Gastroesophageal sphincter (tissue), 4 donors: ENCODE measurements at regions not wholly inside any gene's neighbourhood (a gene's known extent, or its start where the extent isn't known, plus 50 kb on each side); places are given as distances from the start of the nearest gene placed in this dataset.

ENCODE experiments used
- ATAC-seq: fragments of 150-250 bp; one replicate; pipeline ENCODE4 v1.9.1; 2016; ENCODE audit warnings: mild to moderate bottlenecking, moderate library complexity
- H3K27ac ChIP-seq, 4 donors: fragments of 200-600 bp; sonication (generic) in 3 of 4; 1 replicate in 3 of 4; 2 replicates in 1 of 4; pipeline ENCODE4 v1.5.1; 2016 to 2019
- H3K27me3 ChIP-seq: fragments of 200-600 bp; sonication (generic); one replicate; pipeline ENCODE4 v1.5.1; 2019
- H3K36me3 ChIP-seq, 2 donors: fragments of 200-600 bp; sonication (generic); one replicate each; pipeline ENCODE4 v1.5.1; 2019; ENCODE audit warnings: control low read depth in 1 of 2
- H3K4me1 ChIP-seq, 3 donors: fragments of 200-600 bp; sonication (generic); 1 replicate in 2 of 3; 2 replicates in 1 of 3; pipeline ENCODE4 v1.5.1; 2016 to 2019; ENCODE audit warnings: control low read depth in 2 of 3
- H3K4me3 ChIP-seq, 2 donors: fragments of 200-600 bp; sonication (generic); one replicate each; pipeline ENCODE4 v1.5.1; 2019; ENCODE audit warnings: mild to moderate bottlenecking in 1 of 2, moderate library complexity in 1 of 2
- H3K9me3 ChIP-seq, 3 donors: fragments of 200-600 bp; sonication (generic); one replicate each; pipeline ENCODE4 v1.5.1; 2017 to 2019; ENCODE audit warnings: control low read depth in 2 of 3
- EP300 ChIP-seq: sonication (generic); formaldehyde crosslinking; IDR thresholded peaks from one replicate; pipeline ENCODE4 v1.6.1; 2017; ENCODE audit warnings: antibody characterized with exemption, mild to moderate bottlenecking
- POLR2A ChIP-seq, 2 donors: fragments of 450-650 bp; IDR thresholded peaks; one replicate each; pipeline ENCODE4 v1.6.1; 2017; ENCODE audit warnings: antibody characterized with exemption in 2 of 2, mild to moderate bottlenecking in 2 of 2, moderate library complexity in 1 of 2
- POLR2AphosphoS5 ChIP-seq: sonication (generic); formaldehyde crosslinking; IDR thresholded peaks from one replicate; pipeline ENCODE4 v1.6.1; 2017; ENCODE audit warnings: antibody characterized with exemption
- WGBS, 2 donors: methylation state at CpG; one replicate each; pipeline ENCODE4 v1.1.5; 2018; ENCODE audit warnings: low coverage in 1 of 2; 5-methylcytosine and 5-hydroxymethylcytosine counted together
- TF ChIP-seq, protein P1 (sequence below), 4 experiments: fragments of 200-600 bp in 2 of 4; fragments of 450-650 bp in 2 of 4; sonication (generic) in 1 of 4; IDR thresholded peaks; one replicate each; pipeline ENCODE4 v1.5.1; 2017 to 2019; ENCODE audit warnings: antibody characterized with exemption in 4 of 4, mild to moderate bottlenecking in 2 of 4, moderate library complexity in 2 of 4

DNA sequence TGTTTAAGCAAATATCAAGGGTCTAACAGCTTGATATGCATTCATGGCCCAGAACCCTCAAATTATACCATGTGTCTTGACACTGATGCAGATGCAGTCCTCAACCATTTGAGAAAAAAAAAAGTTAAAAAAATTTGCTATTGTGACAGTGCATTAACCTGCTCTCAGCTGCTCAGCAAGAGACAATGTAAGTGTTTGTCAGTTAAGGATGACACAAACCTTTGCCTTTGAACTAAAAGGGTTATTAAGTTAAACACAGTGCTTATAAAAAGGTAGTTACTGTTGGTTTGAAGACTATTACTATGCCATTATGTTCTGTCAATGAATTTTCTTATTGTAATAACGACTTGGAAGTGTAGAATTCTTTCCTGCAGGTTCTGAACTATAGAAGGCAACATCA lies 655.6 kb upstream of the NEGR1 start:
- H3K27me3 ChIP-seq: no peaks in the 10 kb centered on the region
- TF ChIP-seq EP300 (no peak), POLR2A (IDR thresholded peaks at IDR 0.05) (no peak), POLR2AphosphoS5 (no peak)
- TF ChIP-seq, protein P1, sequence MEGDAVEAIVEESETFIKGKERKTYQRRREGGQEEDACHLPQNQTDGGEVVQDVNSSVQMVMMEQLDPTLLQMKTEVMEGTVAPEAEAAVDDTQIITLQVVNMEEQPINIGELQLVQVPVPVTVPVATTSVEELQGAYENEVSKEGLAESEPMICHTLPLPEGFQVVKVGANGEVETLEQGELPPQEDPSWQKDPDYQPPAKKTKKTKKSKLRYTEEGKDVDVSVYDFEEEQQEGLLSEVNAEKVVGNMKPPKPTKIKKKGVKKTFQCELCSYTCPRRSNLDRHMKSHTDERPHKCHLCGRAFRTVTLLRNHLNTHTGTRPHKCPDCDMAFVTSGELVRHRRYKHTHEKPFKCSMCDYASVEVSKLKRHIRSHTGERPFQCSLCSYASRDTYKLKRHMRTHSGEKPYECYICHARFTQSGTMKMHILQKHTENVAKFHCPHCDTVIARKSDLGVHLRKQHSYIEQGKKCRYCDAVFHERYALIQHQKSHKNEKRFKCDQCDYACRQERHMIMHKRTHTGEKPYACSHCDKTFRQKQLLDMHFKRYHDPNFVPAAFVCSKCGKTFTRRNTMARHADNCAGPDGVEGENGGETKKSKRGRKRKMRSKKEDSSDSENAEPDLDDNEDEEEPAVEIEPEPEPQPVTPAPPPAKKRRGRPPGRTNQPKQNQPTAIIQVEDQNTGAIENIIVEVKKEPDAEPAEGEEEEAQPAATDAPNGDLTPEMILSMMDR (IDR thresholded peaks at IDR 0.05): no peak
- 10 to 36% methylated on average over 1 of the region's 1 CpG for WGBS, 2 donors
- H3K4me1 ChIP-seq: no peaks in the 10 kb centered on the region
- no peaks in the 10 kb centered on the region for H3K9me3 ChIP-seq
- no peak overlapping the region for H3K27ac ChIP-seq
- no peak for ATAC-seq
- H3K36me3 ChIP-seq: no peaks in the 10 kb centered on the region
- H3K4me3 ChIP-seq: no peak overlapping the region

DNA sequence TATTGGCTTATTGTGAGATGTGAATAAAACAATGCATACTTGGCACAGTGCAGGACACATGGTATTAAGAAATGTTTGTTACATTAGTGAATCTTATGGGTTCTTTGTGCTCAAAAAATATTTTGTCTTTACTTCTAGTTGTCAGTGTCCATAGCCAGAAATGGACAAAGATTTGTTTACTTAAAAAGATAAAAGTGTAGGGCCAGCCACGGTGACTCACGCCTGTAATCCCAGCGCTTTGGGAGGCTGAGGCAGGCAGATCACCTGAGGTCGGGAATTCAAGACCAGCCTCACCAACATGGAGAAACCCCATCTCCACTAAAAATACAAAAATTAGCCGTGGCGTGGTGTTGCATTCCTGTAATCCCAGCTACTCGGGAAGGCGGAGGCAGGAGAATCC lies 654.6 kb upstream of the NEGR1 start:
- Histone ChIP-seq H3K27me3 (no peaks in the 10 kb centered on the region), H3K9me3 (peaks cover 0 to 7% (median 0%) of the 10 kb centered on the region in 3 donors), H3K27ac (no peak overlapping the region), H3K4me3 (no peak overlapping the region), H3K4me1 (no peaks in the 10 kb centered on the region), H3K36me3 (no peaks in the 10 kb centered on the region)
- no peak for ATAC-seq
- WGBS, 2 donors: 87 to 88% methylated on average over 8 of the region's 8 CpGs
- TF ChIP-seq POLR2AphosphoS5 (no peak), EP300 (no peak), POLR2A (IDR thresholded peaks at IDR 0.05) (no peak)
- TF ChIP-seq, protein P1 (IDR thresholded peaks at IDR 0.05): no peak

DNA sequence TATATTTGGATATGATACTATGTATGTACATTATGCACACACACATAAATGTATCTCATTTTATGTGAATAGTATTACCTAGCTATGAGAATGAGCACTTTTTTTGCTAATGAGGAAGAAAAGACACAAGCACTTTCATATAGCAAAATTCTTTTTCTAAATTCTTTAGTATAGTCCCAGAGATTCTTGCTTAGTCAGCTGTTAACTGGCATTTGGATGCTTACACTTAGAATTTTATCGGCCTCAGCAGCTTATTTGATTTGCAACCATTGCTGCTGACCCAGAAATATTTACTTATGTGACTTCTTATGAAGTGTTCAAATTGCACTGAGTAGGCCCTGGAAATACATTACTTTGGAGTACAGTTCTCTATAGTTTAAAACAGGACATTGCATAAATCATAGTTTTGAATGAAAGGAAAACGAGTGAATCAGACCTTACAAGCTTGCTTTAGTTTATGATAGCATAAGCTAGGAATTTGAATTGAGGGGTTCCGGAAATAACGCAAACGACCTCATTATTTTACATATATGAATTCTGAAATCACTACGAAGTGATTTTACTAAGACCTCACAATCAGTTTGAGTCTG lies 653.9 kb upstream of the NEGR1 start:
- Histone ChIP-seq H3K27me3 (no peaks in the 10 kb centered on the region), H3K27ac (no peak overlapping the region), H3K9me3 (peaks cover 0 to 7% (median 0%) of the 10 kb centered on the region in 3 donors), H3K4me3 (no peak overlapping the region), H3K4me1 (no peaks in the 10 kb centered on the region), H3K36me3 (no peaks in the 10 kb centered on the region)
- TF ChIP-seq EP300: no peak
- no peak for TF ChIP-seq POLR2A (IDR thresholded peaks at IDR 0.05)
- no peak for TF ChIP-seq POLR2AphosphoS5
- ATAC-seq: no peak
- WGBS, 2 donors: 84 to 86% methylated on average over 5 to 6 of the region's 6 CpGs

DNA sequence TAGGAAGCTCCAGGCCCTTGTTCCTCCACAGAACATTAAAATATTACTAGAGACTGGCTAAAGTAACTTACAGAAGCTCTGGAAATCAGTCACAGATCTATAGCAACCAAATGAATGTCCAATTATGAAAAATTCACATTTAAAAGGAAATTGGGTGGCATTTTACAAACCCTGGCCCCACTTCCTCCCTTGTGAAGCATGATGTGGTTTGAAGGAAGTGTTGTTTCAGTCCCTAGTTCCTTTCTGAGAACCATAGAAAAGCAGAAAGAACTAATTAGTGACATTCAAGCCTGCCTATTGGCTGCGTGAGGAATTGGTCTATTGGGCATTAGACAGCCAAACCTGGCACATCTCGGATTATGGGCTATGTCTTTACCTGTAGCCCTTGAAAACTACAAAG lies 649.7 kb upstream of the NEGR1 start:
- no peaks in the 10 kb centered on the region for H3K36me3 ChIP-seq
- ATAC-seq: no peak
- H3K4me3 ChIP-seq: no peak overlapping the region
- H3K9me3 ChIP-seq: peaks cover 0 to 7% (median 0%) of the 10 kb centered on the region in 3 donors
- no peaks in the 10 kb centered on the region for H3K4me1 ChIP-seq
- H3K27ac ChIP-seq: no peak overlapping the region
- H3K27me3 ChIP-seq: no peaks in the 10 kb centered on the region
- 89% methylated on average over 2 of the region's 2 CpGs; no CpG with 5 or more reads in 1 of the 2 donors for WGBS, 2 donors
- TF ChIP-seq POLR2AphosphoS5 (no peak), EP300 (no peak), POLR2A (IDR thresholded peaks at IDR 0.05) (no peak)
- TF ChIP-seq, protein P1 (IDR thresholded peaks at IDR 0.05): no peak

DNA sequence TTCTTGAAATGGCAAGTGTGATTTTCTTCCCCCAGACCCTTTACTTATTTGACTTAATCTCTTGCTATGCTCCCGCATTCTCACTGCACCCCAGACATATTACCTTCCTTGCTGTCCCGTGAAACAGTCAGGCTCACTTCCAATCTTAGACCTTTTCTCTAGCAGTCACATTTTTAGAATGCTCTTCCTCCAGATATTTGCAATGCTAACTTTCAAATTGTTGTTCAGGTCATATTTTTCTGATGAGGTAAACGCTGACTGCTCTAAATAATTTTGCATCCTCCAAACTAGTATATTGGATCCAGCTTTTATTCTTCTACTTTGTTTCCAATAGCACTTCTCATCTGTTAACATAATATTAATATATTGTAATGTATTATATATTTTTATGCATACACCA lies 648.2 kb upstream of the NEGR1 start:
- WGBS, 2 donors: 87 to 88% methylated on average over 3 of the region's 3 CpGs
- Histone ChIP-seq H3K27me3 (no peaks in the 10 kb centered on the region), H3K36me3 (no peaks in the 10 kb centered on the region), H3K27ac (no peak overlapping the region), H3K4me1 (no peaks in the 10 kb centered on the region), H3K4me3 (no peak overlapping the region), H3K9me3 (peaks cover 0 to 7% (median 0%) of the 10 kb centered on the region in 3 donors)
- ATAC-seq: no peak
- TF ChIP-seq, protein P1 (IDR thresholded peaks at IDR 0.05): no peak
- TF ChIP-seq POLR2A (IDR thresholded peaks at IDR 0.05) (no peak), POLR2AphosphoS5 (no peak), EP300 (no peak)
